NOMO-1 (cell line): ENCODE measurements at regions not wholly inside any gene's neighbourhood (a gene's known extent, or its start where the extent isn't known, plus 50 kb on each side); places are given as distances from the start of the nearest gene placed in this dataset.
"Not testable (repeated sequence)": the region's sequence is repeated elsewhere in the genome, so short reads cannot be mapped to it uniquely, and the experiment has no call there.

Experiments used
- DNase-seq, 2 experiments: peaks; one replicate each; lab custom pipeline; 2025; ENCODE audit not compliant: unreplicated experiment in 2 of 2; lab: John Stamatoyannopoulos, UW

DNA sequence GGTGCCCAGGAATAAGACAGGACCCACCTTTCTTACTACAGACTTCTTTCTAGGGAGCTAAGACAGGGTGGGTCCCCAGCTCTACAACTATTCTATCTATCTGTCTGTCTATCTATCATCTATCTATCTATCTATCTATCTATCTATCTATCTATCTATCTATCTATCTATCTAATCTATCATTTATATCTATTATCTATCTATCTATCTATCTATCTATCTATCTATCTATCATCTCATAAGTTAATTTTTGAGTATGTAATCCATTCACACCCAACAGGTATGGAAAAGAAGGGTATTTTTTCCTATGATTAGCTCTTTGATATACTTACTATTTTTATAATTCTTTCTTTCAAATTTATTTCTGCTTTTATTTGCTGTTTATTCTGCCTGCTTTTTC is 55.9 kb downstream of the BAMBI start:
- no peak for DNase-seq

DNA sequence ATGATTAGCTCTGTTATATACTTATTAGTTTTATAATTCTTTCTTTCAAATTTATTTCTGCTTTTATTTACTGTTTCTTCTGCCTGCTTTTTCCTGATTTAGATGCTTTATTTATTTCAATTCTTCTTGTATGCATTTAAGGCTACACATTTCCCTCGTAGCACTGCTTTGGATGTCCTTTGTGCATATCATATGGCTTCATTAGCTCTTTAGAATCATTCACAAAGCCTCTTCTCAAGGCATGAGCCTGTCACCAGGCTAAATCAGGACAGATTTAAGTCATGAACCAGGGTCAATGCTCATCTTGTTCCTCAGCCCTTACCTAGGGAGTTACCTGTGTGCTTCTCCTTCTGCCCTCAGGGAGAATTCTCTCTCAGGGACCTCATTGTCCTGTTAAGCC is 56.3 kb downstream of the BAMBI start:
- no peak for DNase-seq

DNA sequence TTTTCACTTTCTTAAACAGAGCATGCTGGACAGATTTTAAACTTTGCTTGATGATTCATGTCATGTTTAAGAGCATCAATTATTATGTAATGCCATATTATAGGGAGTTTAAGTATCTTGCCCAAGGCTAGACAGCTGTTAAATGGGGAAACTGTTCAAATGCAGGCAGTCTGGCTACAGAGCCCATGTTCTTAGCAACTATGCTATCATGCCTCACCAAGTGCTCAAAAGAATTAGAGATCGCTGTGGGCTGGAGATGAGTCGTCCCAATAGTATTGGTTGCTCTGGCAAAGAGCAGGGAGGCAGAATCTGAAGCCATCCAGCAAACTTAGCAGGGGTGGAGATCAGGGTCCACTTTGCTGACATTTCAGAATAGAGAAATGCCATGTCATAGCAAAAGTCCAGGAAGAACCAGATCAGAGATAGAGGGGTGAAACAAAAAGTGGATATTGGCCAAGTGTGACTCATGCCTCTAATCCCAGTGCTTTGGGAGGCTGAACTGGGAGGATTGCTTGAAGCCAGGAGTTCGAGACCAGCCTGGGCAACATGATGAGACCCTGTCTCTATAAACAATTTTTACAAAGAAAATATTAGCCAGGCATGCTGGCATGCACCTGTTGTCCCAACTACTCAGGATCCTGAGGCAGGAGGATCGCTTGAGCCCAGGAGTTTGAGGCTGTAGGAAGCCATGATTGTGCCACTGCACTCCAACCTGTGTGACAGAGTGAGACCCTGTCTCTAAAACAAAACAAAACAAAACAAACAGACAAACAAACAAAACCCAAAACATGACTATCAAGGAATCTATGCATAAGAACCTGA is 57.8 kb downstream of the BAMBI start:
- peak; percentile 47 to 80 for DNase-seq

DNA sequence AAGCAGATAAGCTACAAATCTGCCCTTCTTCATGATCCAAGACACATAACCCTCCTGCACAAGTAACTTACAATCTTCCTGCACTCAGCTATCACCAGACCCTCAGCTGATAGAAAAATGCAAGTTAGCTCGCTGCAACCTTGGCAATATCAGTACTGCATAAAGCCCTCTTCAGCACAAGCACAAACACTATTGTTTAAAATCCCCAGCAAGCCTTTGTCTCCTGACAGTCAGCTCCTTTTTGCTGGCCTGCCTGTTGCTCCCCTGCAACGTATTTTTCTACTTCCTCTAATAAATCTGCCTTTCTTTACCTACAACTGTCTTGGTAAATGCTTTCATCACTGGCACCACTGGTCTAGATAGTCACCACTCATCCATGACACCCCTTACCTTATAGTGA is 59.8 kb downstream of the BAMBI start:
- DNase-seq, result no peak

DNA sequence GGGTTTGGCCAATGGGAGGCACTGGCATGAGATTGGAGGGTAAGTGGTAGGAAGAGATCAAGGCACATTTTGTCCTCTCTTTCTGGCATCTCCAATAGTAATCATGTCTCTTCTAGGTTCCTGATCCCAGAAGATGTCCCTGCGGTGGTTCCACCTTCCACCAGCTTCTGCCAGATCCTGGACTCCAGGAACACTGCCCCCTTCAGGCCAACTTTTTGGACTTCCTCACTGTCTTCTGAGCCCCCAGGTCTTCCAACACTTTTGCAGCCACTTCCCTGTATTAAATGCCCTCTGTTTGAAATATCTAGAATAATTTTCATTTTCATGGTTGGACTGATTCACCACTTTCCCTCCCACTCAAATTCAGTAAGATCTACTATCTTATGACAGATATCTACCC is 60.9 kb downstream of the BAMBI start:
- DNase-seq, result no peak

DNA sequence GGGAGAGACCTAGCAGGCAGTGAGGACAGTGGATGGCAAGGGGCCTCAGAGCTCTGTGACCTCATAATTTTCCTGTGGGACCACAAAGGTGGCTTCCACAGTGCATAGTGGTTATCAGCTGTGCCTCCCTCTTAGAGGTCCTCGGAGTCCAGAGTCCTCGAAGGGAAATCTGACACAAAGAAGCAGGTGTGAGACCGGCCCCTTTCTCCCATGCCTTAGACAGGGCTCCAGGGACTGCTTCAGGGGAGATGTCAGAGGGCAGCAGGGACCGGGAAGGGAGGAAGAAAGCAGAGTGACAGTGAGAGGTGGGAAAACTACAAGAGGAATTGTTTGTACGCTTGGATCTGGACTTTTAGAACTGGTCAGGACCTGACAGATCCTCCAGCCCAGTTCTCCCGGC is 66.3 kb downstream of the BAMBI start:
- DNase-seq, result no peak

DNA sequence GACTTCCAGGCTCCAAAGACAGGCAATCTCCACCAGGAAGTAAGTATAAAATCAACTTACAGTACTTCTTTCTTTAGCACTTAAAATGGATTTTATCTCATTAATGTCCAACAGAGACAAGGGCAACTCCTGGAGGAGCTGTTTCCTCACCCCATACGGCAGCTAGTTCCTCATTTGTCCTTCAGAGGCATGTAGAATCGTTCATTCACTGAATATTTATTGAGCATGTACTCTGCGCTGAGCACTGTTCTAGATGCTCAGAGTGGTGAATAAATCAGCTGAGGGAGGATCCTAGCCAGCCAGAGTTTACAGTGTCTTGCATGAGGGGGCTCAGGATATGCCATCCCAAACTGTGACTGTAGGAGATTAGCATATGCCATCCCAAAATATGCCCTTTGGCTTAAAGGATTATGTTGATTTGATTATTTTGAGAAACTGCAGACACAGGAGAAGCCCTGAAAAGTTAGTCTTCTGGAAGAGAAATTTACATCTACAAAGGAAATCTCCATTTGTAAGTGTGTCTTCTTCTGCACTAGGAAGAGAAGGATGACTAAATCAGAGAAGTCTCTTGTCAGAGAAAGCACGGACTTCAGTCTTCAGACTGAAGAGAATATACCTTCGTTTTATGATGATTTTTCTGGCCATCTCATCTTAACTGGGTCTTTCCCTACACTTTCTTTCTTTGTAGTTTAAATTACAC is 66.9 kb downstream of the BAMBI start:
- peak; percentile 33 to 42 for DNase-seq

DNA sequence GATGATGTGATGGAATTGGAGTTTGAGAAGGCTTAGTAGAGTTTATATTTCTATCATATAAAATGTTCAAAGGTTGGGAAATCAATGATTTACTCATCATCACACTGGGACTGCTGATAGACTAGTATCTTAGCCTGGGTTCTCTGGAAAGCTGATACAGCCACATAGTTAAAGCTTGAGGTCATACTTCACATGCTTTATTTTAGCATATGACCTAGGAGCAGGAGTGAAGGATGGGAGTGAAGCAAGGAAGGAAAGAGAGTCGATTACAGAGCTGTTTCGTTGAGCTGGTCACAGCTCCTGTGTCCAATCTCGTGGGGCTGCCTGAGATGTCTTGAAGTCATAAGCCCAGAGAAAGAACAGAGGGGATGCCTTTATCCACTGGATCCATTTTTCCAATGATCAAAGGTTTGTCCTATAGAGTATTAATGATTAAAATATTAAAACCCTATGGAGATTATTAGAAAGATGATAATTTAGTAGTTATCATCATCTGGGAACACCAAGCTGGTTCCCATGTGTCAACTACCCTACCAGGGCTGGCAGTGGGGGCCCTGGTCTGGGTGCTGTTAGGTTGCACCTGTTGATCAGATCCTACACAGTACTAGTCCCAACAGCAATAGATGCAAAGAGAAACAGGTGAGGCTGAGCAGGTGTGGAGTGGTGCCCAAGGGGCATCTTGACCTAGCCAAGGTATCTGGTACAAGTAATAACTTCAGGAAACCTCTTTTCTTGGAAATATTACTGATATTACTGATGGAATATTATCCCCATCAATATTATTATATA is 77.8 kb downstream of the BAMBI start:
- DNase-seq, result no peak

DNA sequence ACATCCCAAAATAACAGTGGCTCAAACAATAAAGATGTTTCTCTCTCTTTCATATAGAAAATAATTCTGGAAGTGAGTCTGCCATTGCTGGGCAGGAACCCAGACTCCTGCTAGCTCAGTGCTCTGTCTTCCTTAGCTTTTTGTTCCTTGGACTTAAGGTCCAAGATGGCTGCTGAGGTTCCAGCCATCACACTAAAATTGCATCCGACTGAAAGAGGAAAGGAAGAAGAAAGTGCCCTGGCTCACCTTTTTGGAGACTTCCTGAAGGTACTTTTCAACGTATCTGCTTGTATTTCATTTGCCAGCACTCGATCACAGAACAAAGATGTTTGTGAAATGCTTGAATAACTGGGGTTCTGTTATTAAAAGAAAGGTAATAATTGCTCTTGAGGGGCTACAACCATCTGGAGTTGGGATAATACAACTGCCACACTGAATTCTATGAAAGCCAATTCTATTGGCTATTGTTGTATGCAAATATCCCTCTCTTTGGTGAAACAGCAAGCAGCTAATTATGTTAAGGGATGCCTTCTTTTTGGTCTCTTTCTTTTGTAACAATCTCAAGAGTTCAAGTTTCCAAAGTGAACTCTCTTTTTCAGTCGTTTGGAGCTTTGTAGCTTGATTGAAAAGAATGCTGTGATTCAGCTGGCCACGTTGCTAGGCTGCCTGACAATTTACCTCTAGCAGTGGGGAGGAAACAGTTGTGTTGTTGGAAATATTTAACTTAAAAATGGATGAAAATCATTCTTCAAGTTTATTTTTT is 83.9 kb downstream of the BAMBI start:
- no peak for DNase-seq

DNA sequence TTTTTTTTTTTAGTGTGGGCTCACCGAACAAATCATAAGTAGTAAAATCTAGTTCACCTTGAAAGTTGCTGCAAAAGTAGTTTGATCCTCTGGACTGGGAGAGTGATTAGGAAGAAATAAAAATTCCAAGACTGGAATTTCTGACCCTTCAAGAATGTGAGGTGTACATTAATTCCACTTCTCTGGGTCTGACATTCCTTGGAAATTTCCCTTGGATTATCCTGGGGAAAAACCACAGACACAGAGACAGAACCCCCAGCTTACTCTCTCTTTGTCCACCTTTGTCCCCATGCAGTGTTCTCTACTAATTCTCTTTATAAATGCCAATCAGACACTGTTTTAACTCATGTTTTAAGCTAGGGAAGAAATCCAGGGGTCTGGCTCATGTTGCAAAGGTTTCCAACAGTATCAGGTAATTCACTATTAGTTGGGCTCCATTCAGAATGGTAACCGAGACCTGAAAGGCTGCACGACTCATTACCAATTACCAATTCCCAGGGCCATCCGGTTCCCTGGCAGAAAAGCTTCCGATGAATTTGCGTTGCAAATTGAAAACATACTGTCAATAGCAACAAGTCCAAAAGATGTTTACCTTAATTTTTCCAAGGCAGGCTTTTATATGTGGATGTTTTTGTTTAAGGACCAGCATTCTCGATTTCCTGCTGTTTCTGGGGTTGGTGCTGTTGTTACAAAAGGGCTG is 86.3 kb downstream of the BAMBI start:
- DNase-seq, result no peak

DNA sequence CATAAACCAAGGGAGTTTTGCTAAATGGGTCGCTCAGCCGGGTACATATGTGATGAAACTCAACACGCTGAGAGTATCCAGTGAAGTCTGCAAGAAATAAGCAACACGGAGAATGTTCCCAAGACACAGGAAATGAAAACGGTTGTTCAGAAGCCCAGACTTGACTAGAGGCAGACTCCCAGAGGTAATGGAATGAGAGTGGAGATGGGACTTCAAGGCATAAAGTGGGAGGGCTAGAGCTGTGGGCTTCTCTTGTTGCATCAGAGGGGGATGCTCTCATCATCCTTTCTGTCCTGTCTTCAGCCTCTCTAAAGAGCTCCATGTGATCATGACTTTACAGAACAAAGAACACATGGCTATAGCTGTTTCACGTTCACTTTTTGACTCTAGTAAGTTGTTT is 88.3 kb downstream of the BAMBI start:
- DNase-seq, result no peak

DNA sequence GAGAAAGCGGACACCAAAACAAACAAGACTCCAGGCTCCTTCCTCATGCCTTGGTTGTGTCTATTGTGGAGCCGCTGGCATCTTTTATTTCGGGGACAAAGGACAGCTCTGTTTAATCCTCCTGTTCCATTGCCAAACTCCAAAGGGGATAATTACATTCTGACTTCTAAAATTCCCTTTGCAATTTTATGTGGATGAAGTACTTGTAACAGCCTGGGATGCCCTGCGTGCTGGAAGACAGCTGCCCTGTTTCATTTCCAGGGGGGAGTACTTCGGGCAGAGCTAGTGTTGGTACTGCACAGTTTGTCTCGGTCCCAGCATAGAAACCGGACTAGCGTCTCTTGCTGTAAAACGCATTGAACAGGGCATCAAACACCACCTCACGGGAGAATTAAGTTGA is 90.9 kb downstream of the BAMBI start:
- DNase-seq, result no peak

DNA sequence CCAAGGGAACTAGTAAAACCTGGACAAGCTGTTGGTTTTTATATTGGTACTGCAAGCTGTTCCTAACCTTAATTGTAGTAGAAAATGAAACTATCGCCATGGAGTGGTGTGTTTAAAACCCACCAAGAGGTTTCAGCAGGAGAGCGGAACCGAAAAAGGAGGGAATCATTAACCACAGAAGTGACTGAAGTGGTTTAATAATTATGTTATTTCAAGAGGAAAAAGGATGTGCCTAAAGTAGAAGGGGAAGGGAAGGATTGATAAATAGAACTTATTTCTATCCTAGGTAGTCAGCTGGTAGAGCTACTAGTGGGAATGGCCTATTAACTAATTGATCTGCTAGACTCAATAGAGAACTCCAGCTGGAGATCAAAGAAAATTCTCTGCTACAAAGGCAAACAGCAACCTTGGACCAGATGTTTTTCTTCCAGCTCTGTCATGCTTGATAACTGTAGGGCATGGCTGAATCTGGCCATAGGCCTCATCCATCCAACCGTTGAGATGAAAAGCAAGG is 91.8 kb downstream of the BAMBI start:
- DNase-seq, result peak; percentile 7 to 72

DNA sequence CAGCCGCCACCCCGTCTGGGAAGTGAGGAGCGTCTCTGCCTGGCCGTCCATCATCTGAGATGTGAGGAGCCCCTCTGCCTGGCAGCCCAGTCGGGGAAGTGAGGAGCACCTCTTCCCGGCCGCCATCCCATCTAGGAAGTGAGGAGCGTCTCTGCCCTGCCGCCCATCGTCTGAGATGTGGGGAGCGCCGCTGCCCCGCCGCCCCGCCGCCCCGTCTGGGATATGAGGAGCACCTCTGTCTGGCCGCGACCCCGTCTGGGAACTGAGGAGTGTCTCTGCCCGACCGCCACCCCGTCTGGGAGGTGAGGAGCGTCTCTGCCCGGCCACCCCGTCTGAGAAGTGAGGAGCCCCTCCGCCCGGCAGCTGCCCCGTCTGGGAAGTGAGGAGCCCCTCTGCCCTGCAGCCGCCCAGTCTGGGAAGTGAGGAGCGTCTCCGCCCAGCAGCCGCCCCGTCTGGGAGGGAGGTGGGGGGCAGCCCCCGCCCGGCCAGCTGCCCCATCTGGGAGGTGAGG is 94.3 kb downstream of the BAMBI start:
- not testable (repeated sequence) for DNase-seq

DNA sequence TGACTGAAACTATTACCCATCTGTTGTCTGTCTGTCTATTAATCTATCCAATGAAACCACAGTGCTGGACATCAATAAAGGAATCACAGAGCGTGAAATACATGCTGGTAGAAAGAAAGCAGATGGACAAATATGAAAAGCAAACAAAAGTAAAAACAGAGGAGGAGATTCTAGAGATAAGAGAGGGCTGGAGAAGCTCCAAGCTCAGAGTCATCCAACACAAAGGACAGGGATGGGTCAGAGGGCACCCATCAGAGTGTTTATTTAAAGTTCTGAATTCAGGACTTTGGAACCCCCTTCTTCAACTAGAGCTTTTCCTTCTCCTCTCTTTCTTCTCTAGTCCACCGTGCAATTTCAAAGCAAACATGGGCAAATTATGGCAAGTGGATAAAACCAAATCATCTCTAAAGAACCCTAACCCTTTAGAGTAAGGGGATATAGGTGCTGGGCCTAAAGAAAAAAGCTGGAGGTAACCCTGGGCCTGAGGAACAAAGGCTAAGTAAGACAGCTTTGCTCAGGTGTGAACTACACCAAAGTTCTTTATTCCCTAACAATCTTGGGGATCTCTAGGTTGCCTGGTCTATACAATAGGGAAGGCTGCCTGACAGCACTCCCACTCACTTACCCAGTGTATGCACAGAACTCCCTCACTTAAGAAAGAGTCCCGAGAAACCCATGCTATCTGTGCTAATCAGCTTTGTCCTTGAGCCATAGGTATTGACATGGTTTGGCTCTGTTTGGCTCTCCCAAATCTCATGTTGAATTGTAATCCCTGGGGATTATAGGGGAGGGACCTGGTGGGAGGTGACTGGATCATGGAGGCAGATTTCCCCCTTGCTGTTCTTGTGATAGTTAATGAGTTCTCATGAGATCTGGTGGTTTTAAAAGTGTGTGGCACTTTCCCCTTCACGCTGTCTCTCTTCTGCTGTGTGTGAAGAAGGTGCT is 97.0 kb downstream of the BAMBI start:
- DNase-seq, result no peak

DNA sequence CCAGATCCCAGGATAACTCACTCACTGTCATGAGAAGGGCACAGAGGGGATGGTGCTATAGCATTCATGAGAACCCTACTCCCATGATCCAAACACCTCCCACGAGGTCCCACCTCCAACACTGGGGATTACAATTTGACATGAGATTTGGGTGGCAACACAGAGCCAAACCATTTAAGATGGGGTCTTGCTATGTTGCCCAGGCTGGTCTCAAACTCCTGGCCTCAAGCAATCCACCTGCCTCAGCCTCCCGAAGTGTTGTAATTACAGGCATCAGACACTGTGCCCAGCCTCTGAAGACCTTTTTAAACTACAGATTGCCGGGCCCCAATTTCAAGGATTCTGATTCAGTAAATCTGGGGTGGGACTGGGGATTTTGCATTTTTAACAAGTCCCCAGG is 98.5 kb downstream of the BAMBI start:
- no peak for DNase-seq

DNA sequence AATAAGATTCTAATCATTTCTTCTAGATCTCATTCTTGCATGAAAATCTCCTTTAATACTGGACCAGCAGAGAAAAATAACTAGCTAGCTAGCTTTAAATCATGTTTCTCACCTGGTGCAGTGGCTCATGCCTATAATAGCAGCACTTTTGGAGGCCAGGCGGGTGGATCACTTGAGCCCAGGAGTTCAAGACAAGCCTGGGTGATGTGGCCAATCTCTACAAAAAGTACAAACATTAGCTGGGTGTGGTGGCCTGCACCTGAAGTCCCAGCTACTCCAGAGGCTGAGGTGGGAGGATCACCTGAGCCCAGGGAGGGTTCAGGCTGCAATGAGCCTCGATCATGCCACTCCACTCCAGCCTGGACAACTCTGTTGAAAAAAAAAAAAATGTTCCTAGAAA is 99.2 kb downstream of the BAMBI start:
- DNase-seq, result no peak

DNA sequence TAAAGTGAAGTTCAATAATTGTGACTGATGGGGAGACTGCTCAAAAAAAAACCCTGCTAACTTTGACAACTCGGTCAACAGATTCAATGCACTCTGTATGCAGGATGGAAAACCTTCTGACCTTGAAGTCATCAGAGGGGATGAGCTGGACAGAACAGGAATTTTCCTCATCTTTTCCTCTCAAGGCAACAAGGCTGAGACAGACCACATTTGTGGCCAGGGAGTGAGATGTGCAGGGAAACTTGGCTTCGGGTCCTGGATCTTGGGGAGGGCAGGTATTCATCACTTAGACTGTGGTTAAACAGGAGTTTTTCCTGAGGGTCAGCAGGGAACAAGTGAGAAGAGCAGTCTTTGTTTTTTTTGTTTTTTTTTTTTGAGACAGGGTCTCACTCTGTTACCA is 100.6 kb downstream of the BAMBI start:
- DNase-seq, result no peak

DNA sequence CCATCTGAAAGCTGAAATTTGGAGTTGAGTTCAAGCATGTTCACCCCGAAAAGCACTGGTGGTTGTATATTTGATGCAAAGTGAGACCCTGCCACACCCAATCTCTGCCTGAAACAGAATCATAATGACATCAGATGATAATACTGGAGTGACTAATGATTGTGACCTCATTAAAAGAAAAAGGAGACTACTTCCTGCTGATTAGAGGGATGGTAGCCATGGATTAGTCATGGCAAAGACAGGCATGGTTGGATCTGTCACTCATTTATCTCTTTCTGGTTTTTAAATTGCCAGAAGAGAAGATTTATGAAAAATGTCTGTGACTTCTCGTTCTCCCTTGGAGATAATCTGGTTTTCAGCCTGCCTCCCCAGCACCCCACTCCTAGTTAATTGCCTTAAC is 101.2 kb downstream of the BAMBI start:
- DNase-seq, result no peak
